HepG2 (cell line): ENCODE measurements at regions not wholly inside any gene's neighbourhood (a gene's known extent, or its start where the extent isn't known, plus 50 kb on each side); places are given as distances from the start of the nearest gene placed in this dataset.
"Not testable (repeated sequence)": the region's sequence is repeated elsewhere in the genome, so short reads cannot be mapped to it uniquely, and the experiment has no call there.

Experiments
- ATAC-seq: fragments of 200-7000 bp; cut with Tn5 transposase; 3 replicates; pipeline ENCODE4 v1.9.1; 2020; ENCODE audit warnings: mild to moderate bottlenecking, moderate library complexity
- BruUV-seq: library from RNA; stranded (reverse); fragments of 400-500 nt; replicated peaks from 2 replicates; lab custom pipeline; 2021; lab: Mats Ljungman, UMichigan
- CTCF ChIA-PET: fragments of 300-600 bp; formaldehyde crosslinking; extraction: SDS; loops from one replicate; lab custom pipeline; 2021; ENCODE audit warnings: low total read pairs, inconsistent platforms, low intra/inter-chr PET ratio; lab: Yijun Ruan, JAX
- POLR2A ChIA-PET: fragments of 350-600 bp; sonication (Branson Sonifier 250); formaldehyde crosslinking; loops from one replicate; lab custom pipeline; 2020; ENCODE audit warnings: antibody characterized with exemption, inconsistent platforms; lab: Yijun Ruan, JAX
- DNase-seq: peaks from one replicate; pipeline ENCODE4 v3.0.0-alpha.2; 2015; ENCODE audit warnings: low spot score
- FAIRE-seq: peaks from 3 replicates; lab custom pipeline; 2011; peaks lifted over from hg19 to GRCh38; lab: Jason Lieb, UNC
- H2AFZ ChIP-seq: one replicate; pipeline ENCODE4 v1.6.1; 2011; ENCODE audit warnings: low read length, inconsistent platforms
- H3K27ac ChIP-seq: fragments of 300-600 bp; 3 replicates; pipeline ENCODE4 v1.8.0; 2011; ENCODE audit warnings: mixed run types, mild to moderate bottlenecking, mixed read lengths, low read length, inconsistent platforms; ENCODE audit not compliant: insufficient read depth; ENCODE audit errors: extremely low read length
- H3K27me3 ChIP-seq, 2 experiments: fragments of 200-600 bp in 1 of 2; 2 replicates in 1 of 2; 3 replicates in 1 of 2; pipeline versions ENCODE4 v1.6.0 to v1.8.0; 2011; ENCODE audit warnings: low read length in 2 of 2, mild to moderate bottlenecking in 2 of 2, moderate library complexity in 2 of 2, inconsistent platforms in 1 of 2; ENCODE audit not compliant: insufficient read depth in 2 of 2, control insufficient read depth in 1 of 2
- H3K36me3 ChIP-seq, 2 experiments: fragments of 200-600 bp in 1 of 2; replicated peaks in 1 of 2; 2 replicates in 1 of 2; 3 replicates in 1 of 2; pipeline versions ENCODE4 v1.5.1 to v1.8.0; 2011; ENCODE audit warnings: low read length in 2 of 2, inconsistent platforms in 1 of 2; ENCODE audit not compliant: insufficient read depth in 2 of 2, control insufficient read depth in 1 of 2
- H3K4me1 ChIP-seq: 2 replicates; pipeline ENCODE4 v1.5.1; 2012; ENCODE audit warnings: low read length, inconsistent platforms; ENCODE audit not compliant: insufficient read depth
- H3K4me2 ChIP-seq: 2 replicates; pipeline ENCODE4 v1.6.0; 2011; ENCODE audit warnings: low read depth, low read length, inconsistent platforms
- H3K4me3 ChIP-seq, 3 experiments: fragments of 200-600 bp in 1 of 3; sonication (generic), shearing (Covaris generic) in 1 of 3; replicated peaks in 1 of 3; 2 replicates each; pipeline ENCODE4 v1.5.1; 2011 to 2016; ENCODE audit warnings: low read length in 3 of 3, inconsistent platforms in 2 of 3, low read depth in 2 of 3, mild to moderate bottlenecking in 2 of 3, control low read depth in 1 of 3, mixed read lengths in 1 of 3; ENCODE audit not compliant: insufficient read depth in 1 of 3
- H3K79me2 ChIP-seq: one replicate; pipeline ENCODE4 v1.6.1; 2011; ENCODE audit warnings: low read length, inconsistent platforms; ENCODE audit not compliant: insufficient read depth
- H3K9ac ChIP-seq: 2 replicates; pipeline ENCODE4 v1.6.0; 2011; ENCODE audit warnings: mild to moderate bottlenecking, low read depth, low read length, inconsistent platforms; ENCODE audit not compliant: insufficient read depth
- H3K9me3 ChIP-seq: 2 replicates; pipeline ENCODE4 v1.5.1; 2012; ENCODE audit warnings: mild to moderate bottlenecking, low read length
- H4K20me1 ChIP-seq: 2 replicates; pipeline ENCODE4 v1.6.0; 2011; ENCODE audit warnings: inconsistent platforms, mild to moderate bottlenecking, low read length, moderate library complexity; ENCODE audit not compliant: insufficient read depth
- TOPORS ChIP-seq: sonication (generic); formaldehyde crosslinking; IDR thresholded peaks from 2 replicates; pipeline ENCODE4 v1.8.0; 2023; ENCODE audit warnings: mild to moderate bottlenecking, missing genetic modification reagents
- TRIM22 ChIP-seq: fragments of 450-650 bp; IDR thresholded peaks from 2 replicates; pipeline ENCODE4 v1.6.1; 2017
- YY1 ChIP-seq: IDR thresholded peaks from 2 replicates; pipeline ENCODE4 v1.6.1; 2011; ENCODE audit warnings: low read length, low read depth, moderate library complexity, mild to moderate bottlenecking; ENCODE audit not compliant: insufficient read depth, insufficient replicate concordance
- ZNF614 ChIP-seq: IDR thresholded peaks from 2 replicates; pipeline ENCODE4 v1.6.1; 2018; ENCODE audit warnings: missing biosample characterization, missing genetic modification reagents, inconsistent platforms, borderline replicate concordance
- ZNF644 ChIP-seq: IDR thresholded peaks from 2 replicates; pipeline ENCODE4 v1.6.1; 2016; ENCODE audit warnings: low read depth
- ZNF709 ChIP-seq: sonication (generic); formaldehyde crosslinking; IDR thresholded peaks from 2 replicates; pipeline ENCODE4 v1.5.0; 2020; ENCODE audit warnings: mild to moderate bottlenecking, missing genetic modification reagents
- WGBS: methylation state at CpG from one replicate; pipeline ENCODE4 v1.1.6; 2017; ENCODE audit warnings: low lambda C conversion rate; 5-methylcytosine and 5-hydroxymethylcytosine counted together
- in situ Hi-C: cut with HindIII; loops from 2 replicates; pipeline ENCODE4 v1.10.0; 2017; ENCODE audit warnings: low pct_unique_long_range_greater_than_20kb; ENCODE audit not compliant: extremely low pct_ligation_motif_present
- intact Hi-C: fragments of 100-400 bp; cut with micrococcal nuclease; formaldehyde crosslinking; loops from one replicate; pipeline ENCODE4 v1.10.0; 2022; ENCODE audit not compliant: unreplicated experiment
- TF ChIP-seq, protein P1 (sequence below): sonication (generic); formaldehyde crosslinking; IDR thresholded peaks from 2 replicates; pipeline ENCODE4 v1.4.0; 2020; ENCODE audit warnings: missing genetic modification reagents

DNA sequence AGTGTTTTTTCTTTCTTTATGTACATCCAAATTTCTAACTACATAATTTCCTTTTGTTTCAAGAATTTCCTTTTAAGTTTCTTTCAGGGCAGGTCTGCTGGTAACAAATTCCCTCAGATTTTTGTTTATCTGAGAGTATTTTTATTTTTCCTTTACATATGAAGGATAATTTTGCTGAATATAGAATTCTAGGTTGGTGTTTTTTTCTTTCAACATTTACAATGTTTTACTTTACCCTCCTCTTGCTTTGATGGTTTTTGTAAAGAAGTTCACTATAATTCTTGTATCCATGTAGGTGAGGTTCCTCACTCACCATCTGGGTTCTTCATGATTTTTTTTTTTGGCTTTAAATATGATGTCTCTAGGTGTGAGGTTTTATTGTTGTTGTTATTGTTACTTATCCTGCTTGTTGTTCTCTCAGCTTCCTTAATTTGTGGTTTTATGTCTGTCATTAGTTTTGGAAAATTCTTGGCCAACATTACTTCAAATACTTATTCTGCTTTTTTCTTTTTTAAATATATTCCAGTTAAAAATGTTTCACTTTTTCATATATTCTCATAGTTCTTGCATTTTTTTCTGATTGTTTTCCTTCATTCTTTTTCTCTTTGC is 580.1 kb upstream of the CITED2 start (continued):
- TF ChIP-seq TOPORS (CRISPR knock-in tag) (no peak), ZNF644 (no peak), ZNF709 (no peak), TRIM22 (no peak), ZNF614 (CRISPR knock-in tag) (no peak), YY1 (no peak)
- TF ChIP-seq, protein P1, sequence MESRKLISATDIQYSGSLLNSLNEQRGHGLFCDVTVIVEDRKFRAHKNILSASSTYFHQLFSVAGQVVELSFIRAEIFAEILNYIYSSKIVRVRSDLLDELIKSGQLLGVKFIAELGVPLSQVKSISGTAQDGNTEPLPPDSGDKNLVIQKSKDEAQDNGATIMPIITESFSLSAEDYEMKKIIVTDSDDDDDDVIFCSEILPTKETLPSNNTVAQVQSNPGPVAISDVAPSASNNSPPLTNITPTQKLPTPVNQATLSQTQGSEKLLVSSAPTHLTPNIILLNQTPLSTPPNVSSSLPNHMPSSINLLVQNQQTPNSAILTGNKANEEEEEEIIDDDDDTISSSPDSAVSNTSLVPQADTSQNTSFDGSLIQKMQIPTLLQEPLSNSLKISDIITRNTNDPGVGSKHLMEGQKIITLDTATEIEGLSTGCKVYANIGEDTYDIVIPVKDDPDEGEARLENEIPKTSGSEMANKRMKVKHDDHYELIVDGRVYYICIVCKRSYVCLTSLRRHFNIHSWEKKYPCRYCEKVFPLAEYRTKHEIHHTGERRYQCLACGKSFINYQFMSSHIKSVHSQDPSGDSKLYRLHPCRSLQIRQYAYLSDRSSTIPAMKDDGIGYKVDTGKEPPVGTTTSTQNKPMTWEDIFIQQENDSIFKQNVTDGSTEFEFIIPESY (CRISPR knock-in tag) = no peak

DNA sequence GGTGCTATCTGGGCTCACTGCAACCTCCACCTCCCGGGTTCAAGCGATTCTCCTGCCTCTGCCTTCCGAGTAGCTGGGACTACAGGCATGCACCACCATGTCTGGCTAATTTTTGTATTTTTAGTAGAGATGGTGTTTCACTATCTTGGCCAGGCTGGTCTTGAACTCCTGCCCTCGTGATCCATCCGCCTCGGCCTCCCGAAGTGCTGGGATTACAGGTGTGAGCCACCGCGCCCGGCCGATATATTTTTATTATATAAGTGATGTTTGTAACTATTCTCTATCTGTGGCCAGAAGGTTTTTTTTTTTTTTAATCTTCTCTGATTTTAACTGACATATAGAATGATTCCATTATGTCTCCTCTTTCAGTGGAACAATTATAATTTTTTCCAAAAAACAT is 579.3 kb upstream of the CITED2 start:
- H2AFZ ChIP-seq, in situ Hi-C loops, ATAC-seq, H3K9me3 ChIP-seq, H3K4me2 ChIP-seq, H3K79me2 ChIP-seq, H3K27me3 ChIP-seq, H3K4me3 ChIP-seq, BruUV-seq, POLR2A ChIA-PET, H3K27ac ChIP-seq, H3K9ac ChIP-seq, DNase-seq, intact Hi-C loops, FAIRE-seq, H3K4me1 ChIP-seq, CTCF ChIA-PET, H4K20me1 ChIP-seq, H3K36me3 ChIP-seq: not testable (repeated sequence)
- whole genome bisulfite sequencing = 44% methylated on average over 11 of the region's 11 CpGs
